K562 (cell line): ENCODE measurements at regions not wholly inside any gene's neighbourhood (a gene's known extent, or its start where the extent isn't known, plus 50 kb on each side); places are given as distances from the start of the nearest gene placed in this dataset.

Experiments used
- ATAC-seq: fragments of 200-7000 bp; cut with Tn5 transposase; 3 replicates; pipeline ENCODE4 v1.9.1; 2020; ENCODE audit warnings: moderate library complexity
- BruUV-seq: library from RNA; stranded (reverse); fragments of 400-500 nt; replicated peaks from 2 replicates; lab custom pipeline; 2021; lab: Mats Ljungman, UMichigan
- CTCF ChIA-PET: fragments of 300-600 bp; formaldehyde crosslinking; extraction: SDS; loops from one replicate; lab custom pipeline; 2021; ENCODE audit warnings: low intra/inter-chr PET ratio; lab: Yijun Ruan, JAX
- POLR2A ChIA-PET: fragments of 300-600, 350-650 bp; sonication (Branson Sonifier 250); formaldehyde crosslinking; extraction: SDS; loops from one replicate; lab custom pipeline; 2021; ENCODE audit warnings: antibody characterized with exemption, inconsistent platforms; lab: Yijun Ruan, JAX
- DNase-seq, 4 experiments: peaks; one replicate each; pipeline versions ENCODE4 v3.0.0 to v3.0.0-alpha.2; 2011 to 2018; ENCODE audit warnings: low spot score in 3 of 4, mixed read lengths in 3 of 4; ENCODE audit errors: extremely low read depth in 1 of 4
- FAIRE-seq: peaks from 2 replicates; lab custom pipeline; 2011; peaks lifted over from hg19 to GRCh38; lab: Jason Lieb, UNC
- H2AFZ ChIP-seq: 2 replicates; pipeline ENCODE4 v1.6.0; 2011; ENCODE audit warnings: low read depth, low read length, control low read depth, inconsistent platforms
- H3K27ac ChIP-seq: fragments of 200-600 bp; 3 replicates; pipeline ENCODE4 v1.8.0; 2011; ENCODE audit warnings: low read depth, mild to moderate bottlenecking, control low read depth, inconsistent platforms, low read length, moderate library complexity, mixed read lengths; ENCODE audit errors: extremely low read depth
- H3K27me3 ChIP-seq, 2 experiments: fragments of 300-600 bp in 1 of 2; 2 replicates in 1 of 2; 3 replicates in 1 of 2; pipeline versions ENCODE4 v1.6.0 to v1.8.0; 2011; ENCODE audit warnings: inconsistent platforms in 2 of 2, low read length in 2 of 2, mild to moderate bottlenecking in 1 of 2, mixed read lengths in 1 of 2, moderate library complexity in 1 of 2; ENCODE audit not compliant: control insufficient read depth in 2 of 2, insufficient read depth in 2 of 2
- H3K36me3 ChIP-seq: fragments of 300-600 bp; 3 replicates; pipeline ENCODE4 v1.8.0; 2011; ENCODE audit warnings: mild to moderate bottlenecking, low read length, inconsistent platforms; ENCODE audit not compliant: control insufficient read depth, insufficient read depth
- H3K4me1 ChIP-seq, 2 experiments: fragments of 200-600 bp in 1 of 2; replicated peaks in 1 of 2; 2 replicates in 1 of 2; 3 replicates in 1 of 2; pipeline versions ENCODE4 v1.5.1 to v1.8.0; 2011; ENCODE audit warnings: inconsistent platforms in 2 of 2, low read length in 2 of 2, mild to moderate bottlenecking in 1 of 2, mixed read lengths in 1 of 2, moderate library complexity in 1 of 2; ENCODE audit not compliant: control insufficient read depth in 2 of 2, insufficient read depth in 2 of 2
- H3K4me2 ChIP-seq: 2 replicates; pipeline ENCODE4 v1.6.1; 2011; ENCODE audit warnings: low read length, control low read depth, inconsistent platforms, mixed read lengths; ENCODE audit not compliant: insufficient read depth
- H3K4me3 ChIP-seq: fragments of 200-600 bp; sonication (generic), shearing (Covaris generic); 2 replicates; pipeline ENCODE4 v1.5.1; 2016; ENCODE audit warnings: control low read depth, inconsistent platforms
- H3K79me2 ChIP-seq: fragments of 200-600 bp; 3 replicates; pipeline ENCODE4 v1.8.0; 2011; ENCODE audit warnings: low read length, inconsistent platforms; ENCODE audit not compliant: control insufficient read depth, insufficient read depth
- H3K9ac ChIP-seq, 2 experiments: 2 replicates each; pipeline versions ENCODE4 v1.6.0 to v1.6.1; 2011; ENCODE audit warnings: low read depth in 2 of 2, low read length in 2 of 2, control low read depth in 1 of 2, inconsistent platforms in 1 of 2, mild to moderate bottlenecking in 1 of 2, mixed read lengths in 1 of 2; ENCODE audit not compliant: insufficient read depth in 1 of 2
- H3K9me1 ChIP-seq: one replicate; pipeline ENCODE4 v1.6.0; 2011; ENCODE audit warnings: inconsistent platforms, mild to moderate bottlenecking, low read length, moderate library complexity; ENCODE audit not compliant: control insufficient read depth, insufficient read depth
- H3K9me3 ChIP-seq: replicated peaks from 2 replicates; pipeline ENCODE4 v1.5.1; 2011; ENCODE audit warnings: low read depth, low read length, inconsistent platforms; ENCODE audit not compliant: control insufficient read depth, insufficient read depth
- H4K20me1 ChIP-seq: replicated peaks from 2 replicates; pipeline ENCODE4 v1.6.1; 2011; ENCODE audit warnings: low read length, inconsistent platforms, mixed read lengths; ENCODE audit not compliant: control insufficient read depth, insufficient read depth
- CXXC5 ChIP-seq: fragments of 250-450 bp; sonication (Bioruptor Pico); IDR thresholded peaks from 2 replicates; pipeline ENCODE4 v1.8.0; 2022; ENCODE audit warnings: inconsistent platforms, mild to moderate bottlenecking, moderate library complexity
- E2F4 ChIP-seq: sonication (generic); formaldehyde crosslinking; IDR thresholded peaks from 2 replicates; pipeline ENCODE4 v1.8.0; 2022; ENCODE audit warnings: mild to moderate bottlenecking, low read depth, missing genetic modification reagents
- KLF13 ChIP-seq: fragments of 450-650 bp; IDR thresholded peaks from 2 replicates; pipeline ENCODE4 v1.6.1; 2016; ENCODE audit warnings: missing genetic modification characterization, low read depth, mild to moderate bottlenecking, missing compliant biosample characterization, moderate library complexity, borderline replicate concordance
- MEF2D ChIP-seq: conservative IDR thresholded peaks from 2 replicates; pipeline ENCODE4 v1.6.1; 2016; ENCODE audit warnings: low read depth, missing genetic modification characterization, missing compliant biosample characterization
- MTA1 ChIP-seq: fragments of 450-650 bp; IDR thresholded peaks from 2 replicates; pipeline ENCODE4 v1.6.1; 2017; ENCODE audit warnings: borderline replicate concordance
- NFATC3 ChIP-seq: fragments of 450-650 bp; IDR thresholded peaks from 2 replicates; pipeline ENCODE4 v1.6.1; 2017; ENCODE audit warnings: mild to moderate bottlenecking
- STAT5A ChIP-seq: IDR thresholded peaks from 2 replicates; pipeline ENCODE4 v1.6.1; 2012; ENCODE audit warnings: low read length, inconsistent platforms, borderline replicate concordance
- ZNF57 ChIP-seq: fragments of 450-650 bp; formaldehyde crosslinking; IDR thresholded peaks from 2 replicates; pipeline ENCODE4 v1.4.0; 2020; ENCODE audit warnings: mild to moderate bottlenecking, moderate library complexity
- ZNF695 ChIP-seq: fragments of 450-650 bp; formaldehyde crosslinking; IDR thresholded peaks from 2 replicates; pipeline ENCODE4 v1.4.0; 2020; ENCODE audit warnings: mild to moderate bottlenecking, moderate library complexity
- WGBS: fragments of 100-300 bp; shearing (Covaris generic); methylation state at CpG from one replicate; pipeline ENCODE4 v1.1.6; 2016; ENCODE audit warnings: low coverage, mixed read lengths; ENCODE audit not compliant: insufficient coverage; ENCODE audit errors: missing lambda C conversion rate; 5-methylcytosine and 5-hydroxymethylcytosine counted together
- in situ Hi-C: fragments of 300-500 bp; cut with MboI; formaldehyde crosslinking; loops from 4 replicates; pipeline ENCODE4 v1.15.0; 2018; ENCODE audit warnings: inconsistent platforms, mixed read lengths
- intact Hi-C: fragments of 100-400 bp; cut with micrococcal nuclease; formaldehyde crosslinking; loops from 2 replicates; pipeline ENCODE4 v1.14.2; 2022

DNA sequence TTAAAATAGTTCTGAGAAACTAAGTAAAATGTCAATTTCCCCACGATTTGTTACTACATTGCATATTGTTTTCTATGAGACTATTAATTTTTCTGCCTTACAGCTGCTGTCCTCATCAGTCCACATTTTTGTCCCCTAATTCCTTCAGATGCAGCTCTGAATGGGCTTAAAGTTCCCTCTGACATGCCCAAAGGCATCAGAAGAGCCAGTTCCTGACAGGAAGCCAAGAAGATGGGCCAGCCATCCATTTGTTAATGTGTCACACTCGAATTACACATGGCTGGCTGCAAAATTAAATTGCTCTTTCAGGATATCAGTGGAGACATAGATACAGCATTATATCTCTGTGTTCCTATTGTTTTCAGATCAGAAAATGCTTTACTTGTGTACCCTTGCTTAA, 1223.0 kb downstream of the EPHA7 start:
- BruUV-seq: no TSS peak
- intact Hi-C loops: no loop called here
- FAIRE-seq: no peak
- POLR2A ChIA-PET: no interaction called here
- H3K9me1 ChIP-seq: no peaks in the 10 kb centered on the region
- TF ChIP-seq CXXC5 (CRISPR knock-in tag) (no peak), KLF13 (tag) (no peak), ZNF57 (CRISPR knock-in tag) (no peak), E2F4 (CRISPR knock-in tag) (no peak), NFATC3 (no peak), MEF2D (no peak), STAT5A (no peak), MTA1 (no peak), ZNF695 (CRISPR knock-in tag) (no peak)
- TF ChIP-seq, all 486 proteins: peak for 0
- H3K9me3 ChIP-seq: no peaks in the 10 kb centered on the region
- H3K36me3 ChIP-seq: no peaks in the 10 kb centered on the region
- no peak overlapping the region for H3K4me3 ChIP-seq
- H2AFZ ChIP-seq: no peak overlapping the region
- no peaks in the 10 kb centered on the region for H3K27me3 ChIP-seq
- ATAC-seq (no peak), DNase-seq (no peak)
- no peak overlapping the region for H3K27ac ChIP-seq
- H3K9ac ChIP-seq: no peak overlapping the region
- 0% methylated on average over 2 of the region's 2 CpGs for WGBS
- CTCF ChIA-PET: no interaction called here
- no peaks in the 10 kb centered on the region for H3K79me2 ChIP-seq
- in situ Hi-C loops: no loop called here
- no peaks in the 10 kb centered on the region for H3K4me1 ChIP-seq
- H4K20me1 ChIP-seq: no peaks in the 10 kb centered on the region
- H3K4me2 ChIP-seq: no peak overlapping the region
